Liver (tissue), 8 donors: ENCODE measurements at regions not wholly inside any gene's neighbourhood (a gene's known extent, or its start where the extent isn't known, plus 50 kb on each side); places are given as distances from the start of the nearest gene placed in this dataset.

Experiments used
- DNase-seq: peaks from one replicate; pipeline ENCODE4 v3.0.0-alpha.2; 2017; ENCODE audit warnings: low spot score
- H3K27ac ChIP-seq, 2 donors: one replicate each; pipeline ENCODE4 v1.7.0; 2013; ENCODE audit warnings: inconsistent platforms in 2 of 2, low read length in 2 of 2, control low read depth in 1 of 2, low read depth in 1 of 2, mild to moderate bottlenecking in 1 of 2
- H3K27me3 ChIP-seq, 4 donors: one replicate each; pipeline versions ENCODE4 v1.6.1 to v1.7.0; 2013; ENCODE audit warnings: low read length in 3 of 4, inconsistent platforms in 1 of 4, mild to moderate bottlenecking in 1 of 4, moderate library complexity in 1 of 4; ENCODE audit not compliant: control insufficient read depth in 4 of 4, insufficient read depth in 4 of 4
- H3K36me3 ChIP-seq, 4 donors: one replicate each; pipeline versions ENCODE4 v1.6.1 to v1.7.0; 2013; ENCODE audit warnings: low read length in 3 of 4, mild to moderate bottlenecking in 3 of 4, low read depth in 1 of 4, moderate library complexity in 1 of 4; ENCODE audit not compliant: control insufficient read depth in 4 of 4, insufficient read depth in 3 of 4
- H3K4me1 ChIP-seq, 4 donors: one replicate each; pipeline versions ENCODE4 v1.6.1 to v1.7.0; 2013; ENCODE audit warnings: low read length in 3 of 4, mild to moderate bottlenecking in 3 of 4, moderate library complexity in 1 of 4; ENCODE audit not compliant: control insufficient read depth in 4 of 4, insufficient read depth in 4 of 4
- H3K4me3 ChIP-seq, 3 donors: one replicate each; pipeline versions ENCODE4 v1.6.1 to v1.7.0; 2013; ENCODE audit warnings: low read length in 3 of 3, control low read depth in 1 of 3, low read depth in 1 of 3, mild to moderate bottlenecking in 1 of 3
- H3K9ac ChIP-seq, 2 donors: one replicate each; pipeline ENCODE4 v1.7.0; 2013; ENCODE audit warnings: low read length in 2 of 2, mild to moderate bottlenecking in 2 of 2, moderate library complexity in 2 of 2, control low read depth in 1 of 2, low read depth in 1 of 2
- H3K9me3 ChIP-seq, 4 donors: one replicate each; pipeline versions ENCODE4 v1.6.1 to v1.7.0; 2013; ENCODE audit warnings: low read length in 3 of 4; ENCODE audit not compliant: control insufficient read depth in 4 of 4
- FOXA1 ChIP-seq: IDR thresholded peaks from 2 replicates; pipeline ENCODE4 v1.6.1; 2016; ENCODE audit warnings: antibody characterized with exemption
- FOXA2 ChIP-seq: IDR thresholded peaks from 2 replicates; pipeline ENCODE4 v1.6.1; 2016; ENCODE audit warnings: antibody characterized with exemption
- GABPA ChIP-seq, 2 donors: IDR thresholded peaks in 1 of 2; conservative IDR thresholded peaks in 1 of 2; 2 replicates each; pipeline ENCODE4 v1.6.1; 2016; ENCODE audit warnings: antibody characterized with exemption in 2 of 2, mild to moderate bottlenecking in 1 of 2, moderate library complexity in 1 of 2
- HNF4A ChIP-seq, 2 donors: conservative IDR thresholded peaks; 2 replicates each; pipeline ENCODE4 v1.6.1; 2016; ENCODE audit warnings: antibody characterized with exemption in 2 of 2, mild to moderate bottlenecking in 2 of 2
- JUND ChIP-seq, 2 donors: IDR thresholded peaks; 2 replicates each; pipeline ENCODE4 v1.6.1; 2016; ENCODE audit warnings: antibody characterized with exemption in 2 of 2
- NR2F2 ChIP-seq: IDR thresholded peaks from 2 replicates; pipeline ENCODE4 v1.6.1; 2016; ENCODE audit warnings: antibody characterized with exemption
- RAD21 ChIP-seq, 2 donors: IDR thresholded peaks; 2 replicates each; pipeline ENCODE4 v1.6.1; 2016; ENCODE audit warnings: antibody characterized with exemption in 2 of 2, mild to moderate bottlenecking in 2 of 2
- REST ChIP-seq: IDR thresholded peaks from 2 replicates; pipeline ENCODE4 v1.6.1; 2016; ENCODE audit warnings: antibody characterized with exemption, mild to moderate bottlenecking
- RXRA ChIP-seq, 2 donors: IDR thresholded peaks; 2 replicates each; pipeline ENCODE4 v1.6.1; 2017 to 2018; ENCODE audit warnings: antibody characterized with exemption in 2 of 2, mild to moderate bottlenecking in 1 of 2
- SP1 ChIP-seq: IDR thresholded peaks from 2 replicates; pipeline ENCODE4 v1.6.1; 2018; ENCODE audit warnings: antibody characterized with exemption, mild to moderate bottlenecking
- TAF1 ChIP-seq: conservative IDR thresholded peaks from 2 replicates; pipeline ENCODE4 v1.6.1; 2016; ENCODE audit warnings: antibody characterized with exemption, mild to moderate bottlenecking
- YY1 ChIP-seq: IDR thresholded peaks from 2 replicates; pipeline ENCODE4 v1.6.1; 2016; ENCODE audit warnings: antibody characterized with exemption, mild to moderate bottlenecking
- WGBS: extraction: QIAGEN DNeasy Blood & Tissue Kit; methylation state at CpG from one replicate; pipeline ENCODE4 v1.1.7; 2013; 5-methylcytosine and 5-hydroxymethylcytosine counted together
- TF ChIP-seq, protein P1 (sequence below): fragments of 150-350 bp; IDR thresholded peaks from 2 replicates; pipeline ENCODE4 v1.5.1; 2017; ENCODE audit warnings: improper control_type of control experiment, low read depth, low read length; ENCODE audit not compliant: missing input control
- TF ChIP-seq, protein P2 (sequence below): IDR thresholded peaks from 2 replicates; pipeline ENCODE4 v1.6.1; 2016; ENCODE audit warnings: antibody characterized with exemption
- TF ChIP-seq, protein P3 (sequence below): IDR thresholded peaks from 2 replicates; pipeline ENCODE4 v1.6.1; 2016; ENCODE audit warnings: antibody characterized with exemption
- TF ChIP-seq, protein P4 (sequence below): IDR thresholded peaks from 2 replicates; pipeline ENCODE4 v1.6.1; 2016; ENCODE audit warnings: antibody characterized with exemption
- donor health status: healthy.
- donor health status: healthy.
- donor health status: healthy.
- donor health status: healthy.
- donor health status: healthy.

DNA sequence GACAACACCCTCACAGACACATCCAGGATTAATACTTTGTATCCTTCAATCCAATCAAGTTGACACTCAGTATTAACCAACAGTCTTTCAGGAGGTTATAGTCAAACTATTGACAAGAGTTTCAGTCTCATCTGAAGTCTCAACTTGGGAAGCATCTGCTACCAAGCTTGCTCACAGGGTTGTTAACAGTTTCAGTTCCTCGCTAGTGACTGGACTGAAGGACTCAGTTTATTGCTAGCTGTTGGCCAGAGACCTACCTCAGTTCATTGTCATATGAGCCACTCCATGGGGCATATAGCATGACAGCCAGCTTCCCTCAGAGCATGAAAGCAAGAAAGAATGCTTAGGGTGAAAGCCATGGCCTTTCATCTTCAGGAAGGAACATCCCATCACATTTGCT, 228.6 kb downstream of the EPHA4 start:
- no peaks in the 10 kb centered on the region for H3K36me3 ChIP-seq
- 84% methylated on average over 1 of the region's 1 CpG for WGBS
- H3K27me3 ChIP-seq = peaks cover 0 to 2% (median 0%) of the 10 kb centered on the region in 4 donors
- H3K4me3 ChIP-seq = no peak overlapping the region
- H3K27ac ChIP-seq = no peak overlapping the region
- H3K4me1 ChIP-seq = no peaks in the 10 kb centered on the region
- no peak overlapping the region for H3K9ac ChIP-seq
- no peak for TF ChIP-seq NR2F2
- no peaks in the 10 kb centered on the region for H3K9me3 ChIP-seq
- DNase-seq = no peak

DNA sequence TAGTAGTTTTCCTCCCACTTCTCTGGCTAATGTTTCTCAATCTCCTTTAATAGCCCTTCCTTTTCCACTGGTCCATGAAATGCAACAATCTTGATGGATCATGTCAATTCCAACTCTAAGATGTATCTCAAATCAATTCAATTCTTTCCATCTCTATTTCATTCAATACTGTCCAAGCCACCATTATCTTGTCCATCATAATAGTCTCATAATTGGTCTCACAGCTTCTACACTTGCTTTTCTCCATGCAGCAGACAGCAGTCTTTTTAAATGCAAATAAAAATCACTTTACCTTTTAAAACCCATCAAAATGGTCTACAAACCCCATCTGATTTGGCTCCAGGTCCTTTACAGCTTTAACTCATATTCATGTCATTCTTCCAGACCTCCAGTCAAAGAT, 226.6 kb downstream of the EPHA4 start:
- DNase-seq = no peak
- H3K27me3 ChIP-seq = peaks cover 0 to 3% (median 1%) of the 10 kb centered on the region in 4 donors
- H3K4me1 ChIP-seq = no peaks in the 10 kb centered on the region
- H3K9me3 ChIP-seq = no peaks in the 10 kb centered on the region
- H3K4me3 ChIP-seq = no peak overlapping the region
- TF ChIP-seq FOXA1 = no peak
- TF ChIP-seq, protein P1, sequence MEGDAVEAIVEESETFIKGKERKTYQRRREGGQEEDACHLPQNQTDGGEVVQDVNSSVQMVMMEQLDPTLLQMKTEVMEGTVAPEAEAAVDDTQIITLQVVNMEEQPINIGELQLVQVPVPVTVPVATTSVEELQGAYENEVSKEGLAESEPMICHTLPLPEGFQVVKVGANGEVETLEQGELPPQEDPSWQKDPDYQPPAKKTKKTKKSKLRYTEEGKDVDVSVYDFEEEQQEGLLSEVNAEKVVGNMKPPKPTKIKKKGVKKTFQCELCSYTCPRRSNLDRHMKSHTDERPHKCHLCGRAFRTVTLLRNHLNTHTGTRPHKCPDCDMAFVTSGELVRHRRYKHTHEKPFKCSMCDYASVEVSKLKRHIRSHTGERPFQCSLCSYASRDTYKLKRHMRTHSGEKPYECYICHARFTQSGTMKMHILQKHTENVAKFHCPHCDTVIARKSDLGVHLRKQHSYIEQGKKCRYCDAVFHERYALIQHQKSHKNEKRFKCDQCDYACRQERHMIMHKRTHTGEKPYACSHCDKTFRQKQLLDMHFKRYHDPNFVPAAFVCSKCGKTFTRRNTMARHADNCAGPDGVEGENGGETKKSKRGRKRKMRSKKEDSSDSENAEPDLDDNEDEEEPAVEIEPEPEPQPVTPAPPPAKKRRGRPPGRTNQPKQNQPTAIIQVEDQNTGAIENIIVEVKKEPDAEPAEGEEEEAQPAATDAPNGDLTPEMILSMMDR = no peak
- TF ChIP-seq GABPA (IDR thresholded peaks at IDR 0.05 in 1 of 2, conservative IDR thresholded peaks at IDR 0.05 in 1 of 2) = no peak
- no peak for TF ChIP-seq RAD21 (IDR thresholded peaks at IDR 0.05)
- no peak for TF ChIP-seq SP1
- TF ChIP-seq, protein P2, sequence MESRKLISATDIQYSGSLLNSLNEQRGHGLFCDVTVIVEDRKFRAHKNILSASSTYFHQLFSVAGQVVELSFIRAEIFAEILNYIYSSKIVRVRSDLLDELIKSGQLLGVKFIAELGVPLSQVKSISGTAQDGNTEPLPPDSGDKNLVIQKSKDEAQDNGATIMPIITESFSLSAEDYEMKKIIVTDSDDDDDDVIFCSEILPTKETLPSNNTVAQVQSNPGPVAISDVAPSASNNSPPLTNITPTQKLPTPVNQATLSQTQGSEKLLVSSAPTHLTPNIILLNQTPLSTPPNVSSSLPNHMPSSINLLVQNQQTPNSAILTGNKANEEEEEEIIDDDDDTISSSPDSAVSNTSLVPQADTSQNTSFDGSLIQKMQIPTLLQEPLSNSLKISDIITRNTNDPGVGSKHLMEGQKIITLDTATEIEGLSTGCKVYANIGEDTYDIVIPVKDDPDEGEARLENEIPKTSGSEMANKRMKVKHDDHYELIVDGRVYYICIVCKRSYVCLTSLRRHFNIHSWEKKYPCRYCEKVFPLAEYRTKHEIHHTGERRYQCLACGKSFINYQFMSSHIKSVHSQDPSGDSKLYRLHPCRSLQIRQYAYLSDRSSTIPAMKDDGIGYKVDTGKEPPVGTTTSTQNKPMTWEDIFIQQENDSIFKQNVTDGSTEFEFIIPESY = no peak
- no peak for TF ChIP-seq FOXA2
- TF ChIP-seq, protein P3, sequence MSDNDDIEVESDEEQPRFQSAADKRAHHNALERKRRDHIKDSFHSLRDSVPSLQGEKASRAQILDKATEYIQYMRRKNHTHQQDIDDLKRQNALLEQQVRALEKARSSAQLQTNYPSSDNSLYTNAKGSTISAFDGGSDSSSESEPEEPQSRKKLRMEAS = no peak
- no peak for TF ChIP-seq NR2F2
- TF ChIP-seq YY1 = no peak
- TF ChIP-seq HNF4A (conservative IDR thresholded peaks at IDR 0.05) = no peak
- no peak for TF ChIP-seq JUND (IDR thresholded peaks at IDR 0.05)
- no peaks in the 10 kb centered on the region for H3K36me3 ChIP-seq
- H3K27ac ChIP-seq = no peak overlapping the region
- no peak overlapping the region for H3K9ac ChIP-seq

DNA sequence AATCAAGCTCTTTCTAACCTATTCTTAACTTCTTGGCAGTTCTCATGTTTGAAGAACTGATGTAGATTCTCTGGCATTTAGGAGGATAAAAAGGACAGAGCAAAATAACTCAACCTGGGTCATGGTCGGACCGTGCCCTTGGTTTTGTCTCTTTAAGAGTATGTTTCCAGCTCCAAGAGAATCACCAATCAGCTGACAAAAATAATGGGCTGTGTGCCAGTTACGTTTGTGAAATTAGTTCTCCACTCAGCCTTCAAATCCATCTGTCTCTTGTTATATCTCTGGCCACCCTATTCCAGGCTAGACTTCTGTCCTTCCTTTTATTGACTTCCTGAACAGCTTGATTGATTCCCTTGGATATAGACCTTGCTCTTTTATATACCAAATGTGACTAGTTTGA, 225.7 kb downstream of the EPHA4 start:
- DNase-seq = no peak
- H3K4me3 ChIP-seq = no peak overlapping the region
- no peaks in the 10 kb centered on the region for H3K36me3 ChIP-seq
- peaks cover 0 to 3% (median 1%) of the 10 kb centered on the region in 4 donors for H3K27me3 ChIP-seq
- H3K9ac ChIP-seq = no peak overlapping the region
- no peaks in the 10 kb centered on the region for H3K9me3 ChIP-seq
- WGBS = 62% methylated on average over 3 of the region's 3 CpGs
- no peak overlapping the region for H3K27ac ChIP-seq
- H3K4me1 ChIP-seq = no peaks in the 10 kb centered on the region
- TF ChIP-seq, protein P4, sequence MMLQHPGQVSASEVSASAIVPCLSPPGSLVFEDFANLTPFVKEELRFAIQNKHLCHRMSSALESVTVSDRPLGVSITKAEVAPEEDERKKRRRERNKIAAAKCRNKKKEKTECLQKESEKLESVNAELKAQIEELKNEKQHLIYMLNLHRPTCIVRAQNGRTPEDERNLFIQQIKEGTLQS = no peak
- TF ChIP-seq, protein P1 = no peak
- TF ChIP-seq RXRA (IDR thresholded peaks at IDR 0.05) (no peak), REST (no peak), SP1 (no peak), FOXA1 (no peak), JUND (IDR thresholded peaks at IDR 0.05) (no peak), TAF1 (no peak), YY1 (no peak), RAD21 (IDR thresholded peaks at IDR 0.05) (no peak)
- TF ChIP-seq, protein P2 = no peak
